PC-3 (cell line): ENCODE measurements at regions not wholly inside any gene's neighbourhood (a gene's known extent, or its start where the extent isn't known, plus 50 kb on each side); places are given as distances from the start of the nearest gene placed in this dataset.
"Not testable (repeated sequence)": the region's sequence is repeated elsewhere in the genome, so short reads cannot be mapped to it uniquely, and the experiment has no call there.

ENCODE experiments used
- CTCF ChIP-seq: fragments of 300-600 bp; sonication (generic); conservative IDR thresholded peaks from 2 replicates; pipeline ENCODE4 v1.5.1; 2017; ENCODE audit warnings: antibody characterized with exemption, low read depth, mild to moderate bottlenecking, low read length
- EZH2 ChIP-seq: fragments of 300-600 bp; sonication (generic); IDR thresholded peaks from one replicate; pipeline ENCODE4 v1.6.1; 2017; ENCODE audit warnings: antibody characterized with exemption, mild to moderate bottlenecking, low read length; ENCODE audit not compliant: unreplicated experiment
- EZH2phosphoT487 ChIP-seq: fragments of 300-600 bp; sonication (generic); IDR thresholded peaks from 2 replicates; pipeline ENCODE4 v1.6.1; 2018; ENCODE audit warnings: mild to moderate bottlenecking, antibody characterized with exemption, low read length, borderline replicate concordance

- TF ChIP-seq CTCF, EZH2, EZH2phosphoT487: not testable (repeated sequence)
These were observed 76.5 kb upstream of the FBXO28 start for GRCh38 chr1:224037362-224037761.
